ENCODE measurements at regions not wholly inside any gene's neighbourhood (a gene's known extent, or its start where the extent isn't known, plus 50 kb on each side); places are given as distances from the start of the nearest gene placed in this dataset.

DNA sequence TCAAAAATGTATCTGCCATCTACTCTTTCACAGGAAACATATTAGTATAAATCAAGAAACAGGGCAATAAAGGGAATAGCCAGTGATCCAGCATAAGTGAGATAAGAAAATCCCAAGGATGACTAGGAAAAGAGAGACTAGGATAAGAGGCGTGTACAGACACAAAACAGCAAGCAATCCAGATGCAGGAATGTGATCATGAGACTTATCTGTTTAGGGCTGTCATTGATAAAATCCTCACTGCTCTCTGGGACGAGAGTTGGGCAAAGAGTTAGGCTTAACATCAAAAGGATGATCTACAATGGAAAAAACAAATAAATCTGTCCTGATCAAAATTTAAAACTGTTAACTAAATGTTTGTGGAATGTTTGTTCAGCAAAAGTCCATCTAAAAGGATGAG is 1156.8 kb upstream of the C9orf72 start (continued):
- no peak for TF ChIP-seq ZNF518A (tag by site-specific recombination; conservative IDR thresholded peaks at IDR 0.05; ENCODE audit: low read depth)
- TF ChIP-seq ZNF747 (tag by site-specific recombination; IDR thresholded peaks at IDR 0.05) = no peak
- TF ChIP-seq ZNF155 (tag by site-specific recombination; IDR thresholded peaks at IDR 0.05) = no peak
- TF ChIP-seq, protein P1, sequence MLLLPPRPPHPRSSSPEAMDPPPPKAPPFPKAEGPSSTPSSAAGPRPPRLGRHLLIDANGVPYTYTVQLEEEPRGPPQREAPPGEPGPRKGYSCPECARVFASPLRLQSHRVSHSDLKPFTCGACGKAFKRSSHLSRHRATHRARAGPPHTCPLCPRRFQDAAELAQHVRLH (tag by site-specific recombination; IDR thresholded peaks at IDR 0.05) = no peak

DNA sequence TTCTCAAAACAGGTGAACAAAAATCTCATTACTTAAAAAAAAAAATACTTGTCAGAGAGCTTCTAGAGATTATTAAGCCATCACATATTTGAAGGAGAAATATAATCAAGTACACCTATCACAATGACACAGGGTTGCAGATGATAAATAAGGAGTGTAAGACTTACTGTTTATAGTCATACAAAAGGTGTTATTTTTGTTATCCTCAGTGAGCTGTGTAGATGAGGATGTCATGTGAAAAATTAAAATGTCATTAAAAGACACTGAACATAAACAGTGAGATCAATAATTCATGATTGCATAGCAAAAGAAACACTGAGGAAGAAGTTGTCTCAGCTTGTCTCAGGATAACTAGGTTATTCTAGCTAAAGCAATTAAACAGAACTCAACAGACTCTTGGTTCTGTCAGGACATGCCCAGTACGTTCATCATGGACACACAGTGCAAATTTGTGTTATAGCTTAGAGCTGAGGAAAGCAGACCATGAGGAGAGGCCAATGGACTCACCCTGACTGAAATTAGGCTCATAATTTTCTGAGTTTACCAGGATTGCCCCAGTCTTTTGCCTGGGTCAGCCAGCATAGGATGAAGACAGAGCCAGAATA is 1162.6 kb upstream of the C9orf72 start:
- Histone ChIP-seq H3K9me3 (ENCODE audit: control insufficient read depth, insufficient read depth, low read depth, low read length) (no peaks in the 10 kb centered on the region), H3K4me3 (ENCODE audit: low read depth, low read length) (no peak overlapping the region), H3K36me3 (ENCODE audit: control insufficient read depth in 2 of 2, insufficient read depth in 1 of 2, low read length in 2 of 2) (no peaks in the 10 kb centered on the region), H3K27ac (ENCODE audit: extremely low read depth, low read depth, low read length) (no peak overlapping the region), H3K4me1 (ENCODE audit: control insufficient read depth, insufficient read depth, low read length) (no peaks in the 10 kb centered on the region)
- CTCF ChIA-PET = interaction anchor here (0.6 kb wide), 1 partner anchor 127 kb away, joined by 3 read pairs; no protein-coding TSS in a partner anchor
- no peak for TF ChIP-seq ZNF223 (tag by site-specific recombination; IDR thresholded peaks at IDR 0.05)
- no peak for TF ChIP-seq ZNF76 (tag by site-specific recombination; IDR thresholded peaks at IDR 0.05; ENCODE audit: borderline replicate concordance, low read depth)
- no peak for TF ChIP-seq ZNF404 (tag by site-specific recombination; IDR thresholded peaks at IDR 0.05)
- TF ChIP-seq ZNF707 (tag by site-specific recombination; IDR thresholded peaks at IDR 0.05) = no peak
- no peak for TF ChIP-seq ZNF311 (tag by site-specific recombination; IDR thresholded peaks at IDR 0.05; ENCODE audit: borderline replicate concordance)
- TF ChIP-seq ZNF830 (tag by site-specific recombination; IDR thresholded peaks at IDR 0.05; ENCODE audit: low read depth) = no peak
- TF ChIP-seq ZNF571 (tag by site-specific recombination; IDR thresholded peaks at IDR 0.05) = no peak
- no peak for TF ChIP-seq ZNF555 (tag by site-specific recombination; conservative IDR thresholded peaks at IDR 0.05)
- no peak for TF ChIP-seq ZNF391 (tag by site-specific recombination; IDR thresholded peaks at IDR 0.05; ENCODE audit: borderline replicate concordance, low read depth)
- TF ChIP-seq ZBTB21 (tag by site-specific recombination; IDR thresholded peaks at IDR 0.05) = no peak
- TF ChIP-seq ZNF146 (tag by site-specific recombination; IDR thresholded peaks at IDR 0.05) = no peak
- no peak for TF ChIP-seq KLF10 (tag by site-specific recombination; IDR thresholded peaks at IDR 0.05)
- TF ChIP-seq, protein P2, sequence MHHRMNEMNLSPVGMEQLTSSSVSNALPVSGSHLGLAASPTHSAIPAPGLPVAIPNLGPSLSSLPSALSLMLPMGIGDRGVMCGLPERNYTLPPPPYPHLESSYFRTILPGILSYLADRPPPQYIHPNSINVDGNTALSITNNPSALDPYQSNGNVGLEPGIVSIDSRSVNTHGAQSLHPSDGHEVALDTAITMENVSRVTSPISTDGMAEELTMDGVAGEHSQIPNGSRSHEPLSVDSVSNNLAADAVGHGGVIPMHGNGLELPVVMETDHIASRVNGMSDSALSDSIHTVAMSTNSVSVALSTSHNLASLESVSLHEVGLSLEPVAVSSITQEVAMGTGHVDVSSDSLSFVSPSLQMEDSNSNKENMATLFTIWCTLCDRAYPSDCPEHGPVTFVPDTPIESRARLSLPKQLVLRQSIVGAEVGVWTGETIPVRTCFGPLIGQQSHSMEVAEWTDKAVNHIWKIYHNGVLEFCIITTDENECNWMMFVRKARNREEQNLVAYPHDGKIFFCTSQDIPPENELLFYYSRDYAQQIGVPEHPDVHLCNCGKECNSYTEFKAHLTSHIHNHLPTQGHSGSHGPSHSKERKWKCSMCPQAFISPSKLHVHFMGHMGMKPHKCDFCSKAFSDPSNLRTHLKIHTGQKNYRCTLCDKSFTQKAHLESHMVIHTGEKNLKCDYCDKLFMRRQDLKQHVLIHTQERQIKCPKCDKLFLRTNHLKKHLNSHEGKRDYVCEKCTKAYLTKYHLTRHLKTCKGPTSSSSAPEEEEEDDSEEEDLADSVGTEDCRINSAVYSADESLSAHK (tag by site-specific recombination; IDR thresholded peaks at IDR 0.05) = no peak
- no peak for TF ChIP-seq ZNF677 (tag by site-specific recombination; IDR thresholded peaks at IDR 0.05)
- POLR2A ChIA-PET = no interaction called here

All from HEK293 (cell line).